ENCODE measurements at regions not wholly inside any gene's neighbourhood (a gene's known extent, or its start where the extent isn't known, plus 50 kb on each side); places are given as distances from the start of the nearest gene placed in this dataset.
"Not testable (repeated sequence)": the region's sequence is repeated elsewhere in the genome, so short reads cannot be mapped to it uniquely, and the experiment has no call there.

DNA sequence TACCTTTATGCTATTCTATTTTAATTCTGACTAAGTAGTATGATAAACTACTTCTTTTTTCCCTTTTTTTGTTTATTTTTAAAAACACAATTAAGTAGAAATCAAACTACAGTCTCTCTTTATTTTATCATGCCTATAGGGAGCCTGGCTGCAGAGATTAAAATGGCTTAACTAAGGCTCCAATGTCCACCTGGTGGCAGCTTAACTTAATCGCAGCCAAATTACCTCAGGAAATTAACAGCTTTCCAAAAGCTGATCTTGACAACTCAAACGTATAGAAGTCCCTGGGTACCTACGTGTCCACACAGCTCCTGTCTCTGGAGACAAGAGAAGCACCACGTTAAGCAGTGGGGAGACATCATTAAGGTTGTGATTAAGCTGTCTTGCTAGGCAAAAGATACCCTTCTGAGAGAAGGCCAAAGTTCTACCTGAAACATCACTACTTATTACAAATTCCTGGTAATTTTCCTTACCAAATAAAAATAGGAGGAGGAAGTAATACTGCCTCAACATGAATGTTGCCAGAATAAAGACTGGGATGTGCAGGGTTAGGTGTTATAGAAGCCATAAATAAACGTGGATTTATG is 63.2 kb upstream of the SNX19 start:
- no peak for DNase-seq (ENCODE audit: low read depth in 4 of 4, low spot score in 1 of 4)

DNA sequence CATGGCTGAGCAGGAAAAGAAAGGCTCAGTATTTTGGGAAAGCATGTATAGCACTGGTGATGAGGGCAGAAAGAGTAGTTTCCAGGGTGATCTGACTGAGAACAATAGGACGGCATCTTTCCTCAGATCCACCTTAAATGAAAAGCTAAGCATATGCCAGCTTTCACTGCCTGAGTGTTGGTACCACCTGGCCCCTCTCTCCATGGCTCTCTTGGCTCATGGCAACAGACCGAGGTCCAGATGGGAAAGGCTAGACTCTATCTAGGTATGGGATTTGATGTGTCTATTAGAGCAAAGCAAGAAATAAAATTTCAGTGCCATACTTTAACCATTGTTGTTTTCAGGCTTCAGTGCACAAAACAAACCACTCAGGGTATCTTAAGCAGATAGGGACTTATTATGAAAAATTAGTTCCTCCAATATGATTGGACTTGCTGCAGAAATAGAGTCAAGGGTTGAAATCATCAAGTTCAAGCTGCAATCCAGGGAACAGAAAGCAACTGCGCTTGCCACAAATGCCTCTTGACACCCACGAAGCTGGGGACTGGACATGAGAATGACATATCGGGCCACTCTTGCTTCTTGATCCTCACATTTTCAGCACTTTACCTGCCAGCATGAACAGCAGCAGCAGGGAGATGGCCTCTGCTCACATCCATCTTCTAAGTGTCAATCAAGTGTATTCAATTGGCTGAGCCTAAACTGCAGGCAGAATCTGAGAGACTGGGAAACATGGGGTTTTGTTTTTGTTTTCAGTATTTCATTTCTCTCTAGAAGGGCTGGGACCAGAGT is 64.0 kb upstream of the SNX19 start:
- no peak for DNase-seq (ENCODE audit: low read depth in 4 of 4, low spot score in 1 of 4)

GRCh38 chr11:130984241-130984640 is 68.0 kb upstream of the SNX19 start:
- DNase-seq (ENCODE audit: low read depth in 4 of 4, low spot score in 1 of 4) = not testable (repeated sequence)

DNA sequence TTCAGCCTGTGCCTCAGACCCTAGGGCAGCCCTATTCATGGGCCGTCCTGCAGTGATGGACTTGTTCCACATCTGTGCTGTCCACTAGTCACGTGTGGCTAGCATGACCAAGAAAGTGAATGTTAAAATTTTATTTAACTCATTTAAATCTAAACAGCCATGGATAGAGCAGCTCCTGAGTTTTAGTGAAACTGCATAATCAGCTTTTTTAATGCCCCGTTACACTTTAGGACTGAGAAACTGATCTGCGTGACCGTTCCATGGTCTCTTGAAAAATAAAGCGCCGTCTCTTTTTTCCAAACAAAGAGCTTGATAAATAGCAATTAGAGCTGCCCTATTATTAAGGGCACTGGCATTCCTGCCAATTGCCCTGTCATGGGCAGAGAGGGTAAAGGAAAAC is 76.5 kb upstream of the SNX19 start:
- no peak for DNase-seq (ENCODE audit: low read depth in 4 of 4, low spot score in 1 of 4)

DNA sequence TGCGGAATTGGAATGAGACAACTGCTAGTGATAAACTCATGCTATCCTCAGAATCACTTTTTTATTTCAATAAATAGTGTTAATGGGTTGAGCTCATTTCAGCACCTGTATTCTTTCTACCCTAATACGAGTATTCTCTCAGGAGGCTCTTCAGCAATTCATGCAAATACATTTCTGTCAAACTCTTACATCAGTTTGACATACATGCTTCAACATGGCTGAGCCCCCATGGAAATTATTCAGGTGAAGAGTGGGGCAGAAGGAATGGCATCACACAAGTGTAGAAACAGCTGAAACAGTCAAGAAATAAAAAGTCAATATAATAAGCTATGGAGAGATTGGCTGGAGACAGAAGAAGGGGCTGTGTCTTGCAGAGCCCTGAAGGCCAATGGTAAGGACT is 77.8 kb upstream of the SNX19 start:
- DNase-seq (ENCODE audit: low read depth in 4 of 4, low spot score in 1 of 4) = no peak

- DNase-seq (ENCODE audit: low read depth in 4 of 4, low spot score in 1 of 4) = no peak
Observed at GRCh38 chr11:130995266-130995665, 79.0 kb upstream of the SNX19 start.

DNA sequence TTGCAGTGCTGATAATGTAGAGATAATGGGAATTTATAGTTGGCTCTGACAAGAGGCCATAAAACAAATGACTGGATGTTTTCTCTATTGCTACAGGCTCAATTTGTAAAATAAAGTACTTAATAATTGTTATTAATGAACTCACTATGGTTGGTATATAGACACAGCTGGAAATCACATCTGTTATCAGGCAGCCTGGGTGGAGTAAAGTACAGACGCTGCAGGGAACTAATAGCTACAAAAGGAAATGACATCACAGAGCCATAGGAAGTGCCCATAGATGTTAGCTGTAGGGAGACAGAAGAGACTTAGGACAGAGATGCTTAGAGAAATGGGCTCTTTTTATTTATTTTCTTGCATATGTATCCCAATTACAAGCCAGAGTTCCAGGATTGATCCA is 81.0 kb upstream of the SNX19 start:
- DNase-seq (ENCODE audit: low read depth in 4 of 4, low spot score in 1 of 4) = no peak

GRCh38 chr11:130999086-130999485 is 82.8 kb upstream of the SNX19 start:
- DNase-seq (ENCODE audit: low read depth in 4 of 4, low spot score in 1 of 4) = no peak

DNA sequence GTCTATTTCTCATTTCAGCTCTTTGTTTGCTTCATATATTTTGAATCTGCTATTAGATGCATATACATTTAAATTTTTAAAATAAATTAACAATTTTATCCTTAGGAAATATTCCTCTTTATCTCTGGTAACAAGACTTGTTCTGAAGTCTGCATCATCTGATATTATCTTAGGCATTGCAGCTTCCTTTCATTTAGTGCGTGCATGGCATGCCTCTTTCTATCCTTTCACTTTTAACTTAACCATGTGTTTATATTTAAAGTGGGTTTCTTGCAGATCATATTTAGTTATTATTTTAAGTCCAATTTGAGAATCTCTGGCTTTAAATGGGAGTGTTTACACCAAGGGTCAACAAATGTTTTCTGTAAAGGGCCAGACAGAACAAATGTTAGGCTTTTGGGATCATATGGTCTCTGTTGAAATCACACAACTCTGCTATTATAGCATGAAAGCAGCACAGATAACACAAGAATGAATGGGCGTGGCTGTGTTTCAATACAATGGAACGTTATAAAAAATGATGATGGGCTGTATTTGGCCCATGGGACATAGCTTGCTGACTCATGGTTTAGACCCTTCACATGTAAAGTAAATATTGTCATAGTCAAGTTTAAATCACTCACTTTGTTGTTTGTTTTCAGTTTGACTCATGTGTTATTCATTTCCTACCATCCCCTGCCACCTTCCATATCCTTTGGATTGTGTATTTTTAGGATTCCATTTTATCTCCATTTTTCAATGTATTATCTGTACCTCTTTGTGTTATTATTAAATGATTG is 83.9 kb upstream of the SNX19 start:
- DNase-seq (ENCODE audit: low read depth in 4 of 4, low spot score in 1 of 4) = no peak

DNA sequence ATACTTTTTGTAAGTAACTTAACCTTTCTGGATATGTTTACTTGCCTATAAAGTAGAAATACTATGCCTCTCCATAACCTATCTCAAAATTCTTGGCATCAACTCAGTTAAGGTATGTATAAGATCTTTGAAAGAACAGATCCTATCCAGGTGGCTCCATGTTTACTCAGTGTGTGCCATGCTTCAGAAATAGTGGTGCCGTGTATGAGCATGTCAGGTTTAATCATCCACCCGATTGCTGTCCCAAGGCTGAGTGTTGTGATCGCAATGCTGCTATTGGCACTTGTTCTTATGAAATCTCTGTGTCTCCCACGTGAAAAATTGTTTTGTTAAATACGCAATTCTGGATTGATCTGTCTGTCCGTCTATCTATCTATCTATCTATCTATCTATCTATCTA is 85.9 kb upstream of the SNX19 start:
- no peak for DNase-seq (ENCODE audit: low read depth in 4 of 4, low spot score in 1 of 4)

- no peak for DNase-seq (ENCODE audit: low read depth in 4 of 4, low spot score in 1 of 4)
Observed at GRCh38 chr11:131005829-131006228, 89.5 kb upstream of the SNX19 start.

DNA sequence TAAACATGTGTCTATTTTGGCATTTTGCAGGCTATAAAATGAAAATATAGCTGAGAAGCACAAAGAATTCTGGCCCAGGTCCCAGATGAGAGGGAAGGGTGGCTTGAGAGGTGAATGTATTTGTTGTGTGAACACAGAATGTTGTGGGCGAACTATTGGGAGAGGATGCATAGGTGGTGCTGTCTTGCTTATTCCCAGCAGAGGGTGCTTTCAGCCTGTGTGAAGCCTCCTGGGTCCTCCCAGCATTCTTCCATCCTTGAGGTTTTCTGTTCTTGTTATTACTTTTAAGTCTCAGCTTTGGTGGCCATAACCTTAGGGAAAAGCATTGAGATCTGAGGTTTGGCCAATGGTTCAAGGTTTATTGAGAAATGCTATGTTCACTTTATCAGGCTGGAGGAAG is 108.7 kb upstream of the SNX19 start:
- no peak for DNase-seq (ENCODE audit: low read depth in 4 of 4, low spot score in 1 of 4)

DNA sequence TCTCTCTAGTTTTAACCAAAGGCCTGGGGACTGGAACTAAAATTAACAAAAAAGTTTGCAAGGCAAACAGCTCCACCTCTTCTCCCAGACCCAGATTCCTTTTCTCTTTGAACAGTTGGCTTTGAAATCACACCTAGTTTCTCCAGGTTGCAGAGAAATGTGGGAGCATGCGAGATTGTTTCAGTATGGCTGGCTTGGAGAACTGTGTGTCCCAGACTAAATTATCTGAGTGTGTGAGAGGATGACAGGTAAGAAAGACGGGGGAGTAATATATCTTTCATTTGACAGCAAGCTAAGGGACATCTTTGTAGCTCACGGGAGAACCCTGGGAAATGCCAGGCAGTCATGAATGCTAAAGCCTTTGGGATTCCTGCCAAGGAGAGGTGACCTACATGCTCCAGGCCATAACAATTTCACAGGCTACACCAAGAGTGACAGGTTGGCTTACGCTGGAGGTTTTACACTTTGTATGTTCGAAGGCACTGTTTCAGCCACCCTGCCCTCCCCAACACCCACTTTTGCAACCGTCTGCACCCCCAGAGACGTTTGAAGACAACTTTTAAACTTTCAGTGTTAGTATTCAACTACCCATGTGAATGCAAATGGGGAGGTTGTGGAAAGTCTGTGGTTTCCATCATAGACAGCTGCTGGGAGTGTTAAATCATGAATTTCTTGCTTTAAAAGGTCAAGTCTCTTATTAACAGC is 109.3 kb upstream of the SNX19 start:
- DNase-seq (ENCODE audit: low read depth in 4 of 4, low spot score in 1 of 4) = no peak

DNA sequence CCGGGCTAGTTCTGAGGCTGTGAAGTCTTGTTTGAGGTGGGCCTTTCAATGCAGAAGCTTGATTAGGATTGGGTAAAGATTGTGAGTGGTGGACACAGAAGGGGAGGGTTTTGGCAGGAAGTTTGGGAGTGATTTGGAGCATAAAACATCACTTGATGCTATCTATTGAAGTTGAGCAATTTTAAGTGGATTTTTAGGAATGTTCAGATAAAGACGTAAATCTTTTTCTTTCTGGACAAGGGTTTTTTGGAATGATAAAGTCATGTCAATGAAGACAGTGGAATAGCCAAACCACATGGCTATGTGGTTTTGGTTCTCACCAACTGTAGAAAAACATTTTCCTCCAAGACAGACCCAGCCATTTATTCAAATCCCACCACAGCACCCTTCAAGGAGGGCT is 111.2 kb upstream of the SNX19 start:
- no peak for DNase-seq (ENCODE audit: low read depth in 4 of 4, low spot score in 1 of 4)

DNA sequence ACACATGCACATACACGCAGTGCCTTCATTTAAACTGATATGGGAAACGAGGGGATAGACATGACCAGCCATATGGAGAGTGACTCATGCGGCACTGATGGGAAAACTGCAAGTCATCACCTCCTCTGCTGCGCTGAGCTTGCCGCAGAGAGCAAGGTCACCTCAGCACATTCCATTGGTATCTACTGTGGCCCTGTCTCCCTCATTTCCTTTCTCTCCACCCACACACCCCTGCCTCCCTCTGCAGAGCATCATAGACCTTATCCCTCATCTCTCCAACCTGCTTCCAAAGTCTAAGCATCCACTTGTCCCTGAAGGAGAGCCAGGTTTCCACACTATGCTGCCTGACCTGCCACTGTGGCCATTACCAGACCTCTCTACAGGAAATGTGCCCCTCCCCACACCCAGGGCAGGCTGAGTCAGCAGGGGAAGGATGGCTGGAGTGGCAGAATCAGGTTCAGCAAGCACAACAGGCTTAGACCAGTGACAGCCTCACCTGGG is 116.9 kb upstream of the SNX19 start:
- DNase-seq (ENCODE audit: low read depth in 4 of 4, low spot score in 1 of 4) = no peak

DNA sequence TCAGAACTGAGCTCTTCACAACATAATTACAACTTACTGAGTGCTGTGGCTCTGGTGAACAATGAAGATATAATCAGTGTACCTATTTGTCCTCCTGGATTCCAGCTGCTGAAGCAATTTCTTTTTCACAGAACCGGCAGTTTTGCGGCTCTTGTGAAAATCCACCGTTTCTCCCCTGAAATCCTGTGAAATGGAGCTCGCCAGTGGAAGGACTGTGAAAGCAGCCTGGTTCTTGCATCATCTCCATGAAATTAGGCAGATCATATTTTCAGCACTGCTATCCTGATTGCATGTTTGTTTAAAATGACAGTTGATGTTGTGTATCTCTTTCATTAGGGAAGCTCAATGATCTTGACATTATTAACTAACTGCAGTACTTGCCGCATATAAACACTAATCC is 120.2 kb upstream of the SNX19 start:
- DNase-seq (ENCODE audit: low read depth in 4 of 4, low spot score in 1 of 4) = no peak

DNA sequence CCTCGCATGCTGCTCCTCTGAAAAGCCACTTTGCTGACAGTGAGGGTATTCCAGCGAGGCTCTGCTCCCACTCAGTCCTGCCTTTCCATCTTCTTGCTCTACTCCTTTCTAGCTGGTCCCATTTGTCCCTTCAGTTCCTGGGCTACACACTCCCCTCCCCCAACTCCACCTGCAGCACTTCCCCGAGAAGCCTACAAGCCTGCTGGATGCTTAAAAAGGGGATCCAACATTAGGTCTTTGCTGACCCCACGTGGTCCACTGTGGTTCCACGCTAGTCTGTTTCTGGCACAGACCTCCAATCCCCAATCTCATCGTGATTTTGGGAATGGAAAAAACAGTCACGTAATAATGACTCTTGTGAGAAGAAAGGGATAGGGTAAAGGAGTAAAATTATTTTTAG is 121.6 kb upstream of the SNX19 start:
- DNase-seq (ENCODE audit: low read depth in 4 of 4, low spot score in 1 of 4) = no peak

GRCh38 chr11:131038597-131038996 is 122.3 kb upstream of the SNX19 start:
- DNase-seq (ENCODE audit: low read depth in 4 of 4, low spot score in 1 of 4) = no peak

- DNase-seq (ENCODE audit: low read depth in 4 of 4, low spot score in 1 of 4) = no peak
Observed at GRCh38 chr11:131041331-131042040, 125.2 kb upstream of the SNX19 start.

- no peak for DNase-seq (ENCODE audit: low read depth in 4 of 4, low spot score in 1 of 4)
Observed at GRCh38 chr11:131042041-131042390, 125.7 kb upstream of the SNX19 start.

DNA sequence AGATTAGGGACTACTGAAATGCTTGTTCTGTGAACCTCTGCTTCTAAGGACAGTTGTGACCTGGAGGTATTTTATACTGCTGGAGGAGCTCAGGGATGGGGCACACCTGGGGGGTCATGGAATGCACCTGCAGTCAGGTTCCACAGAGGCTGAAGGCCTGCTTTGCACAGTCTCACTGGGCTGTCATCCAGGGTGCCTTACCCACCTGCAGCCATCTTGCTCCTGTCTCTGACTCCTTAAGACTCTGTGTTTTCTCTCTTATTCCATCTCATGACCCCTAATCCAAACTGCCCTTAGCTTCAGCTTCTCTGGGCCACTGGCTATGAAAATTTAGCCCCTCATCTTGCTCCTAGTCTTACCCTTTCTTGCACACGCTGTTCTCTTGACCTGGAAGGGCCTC is 127.0 kb upstream of the SNX19 start:
- no peak for DNase-seq (ENCODE audit: low read depth in 4 of 4, low spot score in 1 of 4)

All from stimulated activated CD4-positive, alpha-beta T cell treated with anti-CD3 and anti-CD28 coated beads, Interleukin-1b, Interleukin-23, amount 100 ng/mL, for 24 hours (primary cell).